Hematopoietic multipotent progenitor cell treated with erythropoietin and hydrocortisone succinate and interleukin-3 and kit ligand, for 15 days (in vitro differentiated cells): ENCODE measurements at regions not wholly inside any gene's neighbourhood (a gene's known extent, or its start where the extent isn't known, plus 50 kb on each side); places are given as distances from the start of the nearest gene placed in this dataset.
"Not testable (repeated sequence)": the region's sequence is repeated elsewhere in the genome, so short reads cannot be mapped to it uniquely, and the experiment has no call there.

Experiments used
- DNase-seq: peaks from one replicate; pipeline ENCODE4 v3.0.0-alpha.2; 2015; ENCODE audit warnings: low spot score

DNA sequence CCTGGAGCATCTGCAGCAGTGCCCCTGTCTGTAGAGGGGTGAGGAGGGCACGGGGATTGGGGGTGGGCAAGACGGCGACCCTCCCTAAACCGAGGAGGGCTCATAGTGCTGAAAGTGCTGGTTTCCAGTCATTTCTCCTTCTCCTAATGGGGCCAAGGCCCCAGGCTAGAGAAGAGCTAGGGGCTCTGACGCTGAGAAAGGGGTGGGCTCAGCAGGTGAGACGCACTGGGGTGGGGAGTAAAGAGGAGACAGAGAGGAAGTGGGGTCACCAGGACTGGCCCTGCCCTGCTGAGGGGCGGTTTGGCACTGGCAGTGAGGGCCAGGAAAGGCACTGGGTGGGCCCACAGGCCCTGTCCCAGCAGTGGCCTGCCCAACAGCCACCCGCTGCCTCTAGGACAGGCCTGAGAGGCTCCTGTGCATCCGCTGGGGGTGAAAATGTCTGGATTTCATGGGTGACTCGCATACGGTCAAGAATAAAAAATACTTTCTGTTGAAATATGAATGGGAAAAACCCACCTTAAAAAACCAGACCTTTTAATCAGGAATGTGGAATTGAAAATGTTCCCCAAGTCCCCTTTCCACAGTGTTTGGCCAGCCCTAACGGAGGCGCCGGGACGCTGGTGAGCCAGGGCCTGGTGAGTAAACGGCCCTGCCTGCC lies 122.4 kb upstream of the SMURF2 start:
- DNase-seq: no peak

DNA sequence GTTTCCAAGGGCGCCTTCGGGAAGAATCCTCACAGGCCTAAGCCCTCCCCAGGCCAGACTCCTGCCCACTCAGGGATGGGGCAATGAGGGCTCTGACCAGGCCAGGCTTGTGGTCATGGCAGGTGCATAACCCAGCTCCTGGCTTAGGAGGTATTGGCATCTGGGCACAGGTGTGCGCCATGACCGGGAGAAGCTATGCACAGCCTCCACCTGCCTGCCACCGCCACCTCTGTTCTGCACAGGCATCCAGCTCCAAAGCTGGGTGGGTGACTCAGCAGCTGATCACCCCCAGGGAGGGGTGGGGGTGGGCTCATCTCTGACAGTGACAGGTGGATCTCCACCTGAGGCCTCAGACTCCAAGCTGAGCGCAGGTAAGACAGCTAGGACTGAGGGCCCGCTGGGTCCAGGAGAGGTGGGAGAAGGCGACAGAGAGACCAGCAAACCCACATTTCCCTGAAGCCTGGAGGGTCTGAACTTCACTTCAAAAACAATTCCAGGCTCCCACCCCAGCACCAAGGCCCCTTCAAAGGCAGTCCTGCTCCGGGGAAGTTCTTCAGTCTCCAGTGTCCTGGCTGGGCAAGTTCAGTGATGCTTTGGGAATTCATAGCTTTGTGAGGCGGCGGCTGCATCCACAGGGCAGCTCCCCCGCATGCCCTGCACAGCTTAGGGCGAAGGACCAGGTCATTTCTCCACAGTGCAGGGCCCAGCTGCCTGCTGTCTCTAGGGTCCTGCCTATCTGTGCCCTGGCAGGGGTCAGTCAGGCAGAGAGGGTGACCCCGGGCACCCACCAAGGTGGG lies 121.6 kb upstream of the SMURF2 start:
- DNase-seq: no peak

DNA sequence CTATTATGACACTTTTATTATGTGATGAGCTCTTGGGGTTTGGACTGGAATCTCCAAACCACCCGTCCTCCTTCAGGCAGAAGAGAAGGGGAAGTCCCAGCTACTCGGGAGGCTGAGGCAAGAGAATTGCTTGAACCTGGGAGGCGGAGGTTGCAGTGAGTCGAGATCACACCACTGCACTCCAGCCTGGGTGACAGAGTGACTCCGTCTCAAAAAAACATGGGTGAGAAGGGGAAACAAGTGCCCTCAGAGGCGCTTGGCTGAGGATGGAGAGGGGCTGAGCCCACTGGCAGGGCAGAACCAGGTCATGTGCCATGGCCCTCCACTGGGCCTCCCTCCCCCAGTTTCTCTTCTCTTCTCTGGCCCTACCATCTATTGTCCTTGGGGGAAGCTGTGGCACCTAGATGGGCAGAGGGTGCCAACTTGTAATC lies 120.9 kb upstream of the SMURF2 start:
- DNase-seq: no peak

DNA sequence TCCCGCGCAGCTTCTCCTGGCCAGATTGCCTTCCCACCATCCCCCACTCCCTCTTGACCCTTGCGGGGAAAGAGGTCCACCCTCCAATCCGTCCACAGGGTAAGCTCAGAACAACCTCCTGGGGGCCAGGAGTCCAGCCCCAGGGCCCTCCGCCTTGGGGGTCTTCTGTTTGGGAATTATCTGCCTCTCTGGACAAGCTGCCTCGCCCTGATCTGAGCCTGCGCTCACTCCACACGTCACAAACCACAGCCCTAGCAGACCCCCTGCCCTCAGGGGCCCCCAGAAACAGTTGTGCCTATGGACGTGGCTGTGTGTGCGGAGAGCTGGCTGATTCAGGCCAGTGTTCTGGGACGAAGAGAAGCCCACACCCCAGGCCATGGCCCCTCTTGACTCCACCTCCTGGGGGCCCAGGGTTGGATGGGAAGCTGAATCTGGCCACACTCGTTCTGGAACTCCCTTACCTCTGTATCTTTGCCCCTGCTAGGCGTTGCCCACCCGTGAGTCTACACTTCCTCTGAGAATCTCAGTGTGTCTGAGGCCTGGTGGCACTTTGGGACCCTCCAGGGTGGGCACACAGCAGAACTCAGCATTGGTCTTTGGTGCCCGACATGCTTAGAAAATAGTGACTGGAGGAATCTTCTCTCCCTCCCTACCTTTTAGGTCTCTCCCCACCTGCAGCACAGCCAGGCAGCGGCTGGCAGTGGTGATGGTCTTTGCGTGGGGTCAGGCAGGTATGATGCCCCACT lies 119.9 kb upstream of the SMURF2 start:
- DNase-seq: no peak

- no peak for DNase-seq
These were observed 119.1 kb upstream of the SMURF2 start for GRCh38 chr17:64781014-64781756.

GRCh38 chr17:64780096-64781013 lies 118.2 kb upstream of the SMURF2 start:
- peak; percentile 35 for DNase-seq

GRCh38 chr17:64779376-64780095 lies 117.4 kb upstream of the SMURF2 start:
- DNase-seq: no peak

GRCh38 chr17:64779098-64779375 lies 116.9 kb upstream of the SMURF2 start:
- not testable (repeated sequence) for DNase-seq

- DNase-seq: no peak
These were observed 116.4 kb upstream of the SMURF2 start for GRCh38 chr17:64778240-64779097.

DNA sequence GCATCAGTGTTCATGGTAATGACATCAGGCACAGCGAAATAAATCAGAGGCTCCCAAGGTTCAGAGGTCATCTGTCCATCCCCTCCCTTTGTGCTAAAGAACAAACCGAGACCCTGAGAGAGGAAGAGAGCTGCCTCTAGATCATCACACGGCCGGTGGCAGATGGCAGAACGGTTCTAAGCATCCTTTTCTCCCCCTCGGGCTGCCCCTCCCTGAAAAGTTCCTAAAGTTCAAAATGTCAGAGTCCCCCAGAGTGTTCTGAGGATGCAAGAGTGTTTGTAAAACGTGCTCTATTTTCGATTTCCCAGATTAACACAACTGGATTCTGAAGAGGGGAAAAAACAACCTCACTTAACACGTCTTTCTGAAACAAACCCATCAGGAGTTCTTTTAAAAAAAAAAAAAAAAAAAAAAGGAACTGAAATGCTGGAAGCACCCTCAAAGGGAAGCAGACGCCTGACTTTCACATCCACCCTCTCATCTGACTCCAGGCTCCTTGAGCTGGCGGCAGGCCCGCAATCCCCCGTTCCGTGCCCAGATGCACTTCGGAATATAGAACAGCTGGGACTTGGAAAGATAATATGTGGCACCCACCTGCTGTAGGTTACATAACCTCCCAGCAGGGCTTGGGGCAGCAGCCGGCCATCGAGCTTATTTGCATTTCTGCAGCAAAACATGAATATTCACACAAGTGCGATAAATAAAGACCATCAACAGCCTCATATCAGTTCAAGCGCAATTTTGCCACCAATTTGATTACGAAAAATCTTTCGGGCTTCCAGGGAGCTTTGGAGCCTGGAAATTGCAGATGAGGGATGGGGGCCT lies 115.5 kb upstream of the SMURF2 start:
- DNase-seq: no peak

DNA sequence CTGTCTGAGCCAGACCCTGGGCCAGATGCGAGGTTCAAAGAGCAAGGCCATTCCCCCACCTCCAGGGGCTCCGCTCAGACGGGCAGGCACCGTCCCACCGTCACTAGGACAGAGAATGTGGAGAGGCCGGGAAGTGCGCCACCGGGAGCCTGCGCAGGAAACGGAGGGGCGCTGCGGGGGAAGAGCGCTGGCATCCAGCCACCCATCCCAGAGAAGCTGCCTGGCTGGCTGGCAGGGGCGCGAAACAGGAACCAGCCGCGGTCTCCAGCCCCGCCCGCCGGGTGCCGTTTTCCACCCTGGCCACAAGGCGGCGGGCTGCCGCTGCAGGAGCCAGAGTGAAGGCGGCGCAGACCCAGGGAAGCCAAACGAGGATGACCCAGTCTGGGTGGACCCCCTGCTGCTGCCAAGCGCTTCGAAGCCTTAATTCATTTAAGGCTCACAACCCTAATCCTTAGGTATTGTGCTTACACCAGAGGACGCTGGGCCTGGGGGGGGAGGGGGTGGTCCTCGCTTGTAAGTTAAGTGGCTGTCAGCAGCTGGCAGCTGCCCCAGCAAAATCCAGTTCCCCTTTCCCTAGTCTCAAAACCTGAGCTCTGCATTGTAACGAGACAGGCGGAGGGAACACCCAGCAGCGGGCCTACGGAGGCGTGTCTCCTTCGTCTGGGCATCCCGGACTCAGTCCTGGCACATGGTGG lies 114.8 kb upstream of the SMURF2 start:
- DNase-seq: peak; percentile 62

DNA sequence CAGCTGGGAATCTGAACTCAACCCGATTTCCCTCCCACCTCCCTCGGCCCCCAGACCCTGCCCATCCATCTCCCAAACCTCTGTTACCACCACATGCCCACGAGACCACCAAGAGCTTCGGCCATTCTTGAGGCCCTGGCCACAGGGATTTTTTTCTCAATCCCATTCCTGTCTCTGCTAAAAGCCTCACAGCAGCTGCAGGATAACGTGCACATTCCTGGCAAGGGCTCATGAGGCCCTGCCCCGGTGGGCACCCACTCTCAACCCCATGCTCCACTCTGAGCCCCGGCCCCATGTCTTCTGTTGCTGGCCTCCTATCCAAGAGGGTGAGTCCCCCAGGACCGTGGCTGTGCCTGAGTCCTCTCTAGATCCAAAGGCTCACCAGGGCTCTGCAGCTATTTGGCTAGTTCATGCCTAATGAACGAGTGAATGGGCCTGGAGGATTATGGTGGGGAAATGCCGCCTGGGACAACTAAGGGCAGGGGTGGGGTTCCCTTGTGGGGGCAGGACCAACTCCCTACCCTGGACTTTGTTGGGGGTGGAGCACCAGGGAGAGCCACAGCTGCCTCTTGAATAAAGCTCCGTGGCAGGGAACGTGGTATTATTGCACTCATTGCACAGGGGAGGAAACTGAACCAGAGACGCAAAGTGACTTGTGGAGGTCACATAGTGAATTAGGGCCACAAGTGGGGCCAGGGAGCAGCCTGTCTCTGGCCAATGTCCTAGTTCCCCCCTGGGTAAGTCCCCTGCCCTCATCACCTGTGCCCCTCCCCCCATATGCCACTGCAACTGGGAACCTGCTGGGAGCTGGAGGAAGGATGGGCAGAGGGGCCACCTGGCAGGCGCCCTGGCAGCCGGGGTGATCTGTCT lies 113.8 kb upstream of the SMURF2 start:
- no peak for DNase-seq

DNA sequence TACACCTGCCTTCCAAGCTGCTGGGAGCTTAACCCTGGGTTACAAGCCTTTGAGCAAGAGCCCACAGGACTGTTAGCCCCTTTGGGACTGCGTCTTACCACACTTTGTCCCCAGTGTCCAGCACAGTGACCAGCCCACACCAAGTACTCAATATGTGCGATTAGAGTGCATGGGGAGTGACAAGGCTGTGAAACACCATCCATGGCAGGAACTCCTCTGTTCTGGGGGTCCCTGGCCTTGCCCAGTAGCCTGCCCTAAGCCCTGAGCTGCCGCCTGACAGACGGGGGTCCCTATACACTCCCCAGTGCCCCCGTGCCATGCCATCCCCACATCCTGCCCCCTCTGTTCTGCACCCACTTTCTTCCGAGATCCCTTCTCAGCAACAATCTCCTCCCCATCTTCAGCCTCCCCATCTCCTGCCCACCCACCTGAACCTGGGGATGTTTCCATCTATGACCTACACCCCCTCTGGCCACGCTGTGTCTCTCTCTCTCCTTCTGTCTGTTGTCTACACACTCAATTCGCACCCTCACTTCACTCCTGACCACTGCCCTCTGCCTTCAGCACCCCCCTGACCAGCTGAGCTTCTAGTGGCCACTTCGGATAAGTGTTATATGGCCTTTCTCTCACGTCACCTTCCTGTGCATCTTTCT lies 112.9 kb upstream of the SMURF2 start:
- no peak for DNase-seq

- DNase-seq: no peak
These were observed 112.0 kb upstream of the SMURF2 start for GRCh38 chr17:64773836-64774761.

GRCh38 chr17:64773386-64773835 lies 111.3 kb upstream of the SMURF2 start:
- no peak for DNase-seq
